ENCODE measurements at regions not wholly inside any gene's neighbourhood (a gene's known extent, or its start where the extent isn't known, plus 50 kb on each side); places are given as distances from the start of the nearest gene placed in this dataset.

- 23 to 24% methylated on average over 2 of the region's 2 CpGs for WGBS, 2 experiments (ENCODE audit: low coverage in 1 of 2, low lambda C conversion rate in 2 of 2, missing lambda C conversion rate in 2 of 2)
- no peak overlapping the region for H2AFZ ChIP-seq
- H3K27me3 ChIP-seq (replicated peaks; ENCODE audit: insufficient read depth), result no peaks in the 10 kb centered on the region
- H3K36me3 ChIP-seq (ENCODE audit: low read depth), result no peaks in the 10 kb centered on the region
- H3K4me2 ChIP-seq (ENCODE audit: unreplicated experiment), result no peak overlapping the region
- in situ Hi-C loops (cut with MboI), result no loop called here
- peak; percentile 4 for DNase-seq
- TF ChIP-seq EZH2 (IDR thresholded peaks at IDR 0.05; ENCODE audit: insufficient read depth, poor library complexity, severe bottlenecking) (no peak), EZH2phosphoT487 (IDR thresholded peaks at IDR 0.05; ENCODE audit: insufficient read depth, low read depth) (no peak)
- H3K27ac ChIP-seq, result no peak overlapping the region
- H4K20me1 ChIP-seq (ENCODE audit: insufficient read depth), result no peaks in the 10 kb centered on the region
- H3K9me2 ChIP-seq (ENCODE audit: insufficient read depth), result no peaks in the 10 kb centered on the region
- no peaks in the 10 kb centered on the region for H3K79me2 ChIP-seq (ENCODE audit: insufficient read depth)
- no peak overlapping the region for H3K4me3 ChIP-seq
- no peaks in the 10 kb centered on the region for H3F3A ChIP-seq (ENCODE audit: insufficient read depth)
- no peaks in the 10 kb centered on the region for H3K4me1 ChIP-seq (ENCODE audit: insufficient read depth)
- H3K9ac ChIP-seq, result no peak overlapping the region
- no peaks in the 10 kb centered on the region for H3K9me3 ChIP-seq (ENCODE audit: low read depth)
These were observed 504.0 kb upstream of the PTCHD4 start for GRCh38 chr6:48615041-48615440.

GRCh38 chr6:48614326-48614725, 503.3 kb upstream of the PTCHD4 start:
- Histone ChIP-seq H3K9ac (no peak overlapping the region), H3K27ac (no peak overlapping the region), H3K4me2 (ENCODE audit: unreplicated experiment) (no peak overlapping the region), H3K9me2 (ENCODE audit: insufficient read depth) (no peaks in the 10 kb centered on the region), H3K9me3 (ENCODE audit: low read depth) (no peaks in the 10 kb centered on the region), H3K79me2 (ENCODE audit: insufficient read depth) (no peaks in the 10 kb centered on the region), H3F3A (ENCODE audit: insufficient read depth) (no peaks in the 10 kb centered on the region), H3K4me3 (no peak overlapping the region), H2AFZ (no peak overlapping the region), H3K27me3 (replicated peaks; ENCODE audit: insufficient read depth) (no peaks in the 10 kb centered on the region), H3K4me1 (ENCODE audit: insufficient read depth) (no peaks in the 10 kb centered on the region), H3K36me3 (ENCODE audit: low read depth) (no peaks in the 10 kb centered on the region), H4K20me1 (ENCODE audit: insufficient read depth) (no peaks in the 10 kb centered on the region)
- TF ChIP-seq EZH2phosphoT487 (IDR thresholded peaks at IDR 0.05; ENCODE audit: insufficient read depth, low read depth) (no peak), EZH2 (IDR thresholded peaks at IDR 0.05; ENCODE audit: insufficient read depth, poor library complexity, severe bottlenecking) (no peak)
- in situ Hi-C loops (cut with MboI), result no loop called here
- WGBS, 2 experiments (ENCODE audit: low coverage in 1 of 2, low lambda C conversion rate in 2 of 2, missing lambda C conversion rate in 2 of 2), result 58 to 62% methylated on average over 5 of the region's 5 CpGs
- DNase-seq, result no peak

DNA sequence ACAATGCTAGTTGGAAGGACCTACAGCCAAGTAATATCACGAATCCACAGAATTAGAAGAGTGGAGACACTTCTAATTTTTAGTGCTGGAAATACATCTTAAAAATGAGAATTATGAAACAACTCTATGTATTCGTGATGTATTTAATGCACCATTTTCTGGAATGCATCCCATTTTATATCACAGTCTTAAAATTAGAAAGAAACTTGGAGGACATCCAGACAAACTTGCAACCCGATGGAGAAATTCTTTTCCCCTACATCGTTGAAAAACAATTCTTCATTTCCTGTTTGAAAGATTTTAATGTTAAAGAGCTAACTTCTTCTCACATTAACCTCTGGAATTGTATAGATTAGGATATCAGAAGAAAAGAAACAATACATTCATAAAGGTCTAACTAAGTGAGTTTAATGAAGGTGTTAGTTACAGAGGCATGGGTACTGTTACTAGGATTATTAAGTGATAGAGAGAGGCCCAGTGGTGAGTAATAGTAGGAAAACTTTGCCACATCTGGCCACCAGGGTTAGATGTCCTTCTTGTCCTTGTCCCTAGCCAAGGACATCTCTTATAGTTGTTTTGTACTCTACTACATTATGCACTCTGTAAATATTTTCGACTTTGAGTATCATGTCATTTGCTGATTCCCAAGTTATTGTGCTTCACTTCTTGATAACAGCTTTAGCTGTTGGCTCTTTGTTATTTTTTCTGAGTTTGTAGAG, 502.4 kb upstream of the PTCHD4 start:
- 5 to 9% methylated on average over 5 of the region's 5 CpGs for WGBS, 2 experiments (ENCODE audit: low coverage in 1 of 2, low lambda C conversion rate in 2 of 2, missing lambda C conversion rate in 2 of 2)
- in situ Hi-C loops (cut with MboI), result no loop called here
- TF ChIP-seq EZH2 (IDR thresholded peaks at IDR 0.05; ENCODE audit: insufficient read depth, poor library complexity, severe bottlenecking), result no peak
- Histone ChIP-seq H3K9ac (no peak overlapping the region), H3K4me2 (ENCODE audit: unreplicated experiment) (no peak overlapping the region), H3K27ac (no peak overlapping the region), H3F3A (ENCODE audit: insufficient read depth) (no peaks in the 10 kb centered on the region), H2AFZ (no peak overlapping the region), H3K9me3 (ENCODE audit: low read depth) (no peaks in the 10 kb centered on the region), H4K20me1 (ENCODE audit: insufficient read depth) (no peaks in the 10 kb centered on the region), H3K27me3 (replicated peaks; ENCODE audit: insufficient read depth) (no peaks in the 10 kb centered on the region), H3K4me1 (ENCODE audit: insufficient read depth) (no peaks in the 10 kb centered on the region), H3K79me2 (ENCODE audit: insufficient read depth) (no peaks in the 10 kb centered on the region), H3K36me3 (ENCODE audit: low read depth) (no peaks in the 10 kb centered on the region), H3K9me2 (ENCODE audit: insufficient read depth) (no peaks in the 10 kb centered on the region), H3K4me3 (no peak overlapping the region)
- no peak for DNase-seq

DNA sequence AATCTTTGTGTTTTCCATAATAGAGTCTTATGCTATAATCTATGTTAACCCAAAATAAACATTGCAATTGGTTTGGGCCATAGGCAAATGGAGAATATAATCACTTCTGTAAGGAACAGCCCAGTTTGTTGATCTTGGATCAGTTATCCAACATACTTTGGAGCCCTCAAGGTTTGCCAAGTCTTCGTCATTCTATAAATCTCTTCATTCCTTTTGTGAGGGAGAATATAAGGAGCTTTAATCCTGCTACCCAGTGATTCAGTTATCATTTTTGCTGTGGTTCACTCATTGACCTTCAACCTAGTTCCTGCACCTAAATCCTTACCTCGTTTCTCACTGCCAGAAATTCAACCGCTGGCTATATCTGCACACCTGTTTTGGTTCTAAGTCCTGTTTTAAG, 500.3 kb upstream of the PTCHD4 start:
- Histone ChIP-seq H3K36me3 (ENCODE audit: low read depth) (no peaks in the 10 kb centered on the region), H3K4me1 (ENCODE audit: insufficient read depth) (no peaks in the 10 kb centered on the region), H3K4me2 (ENCODE audit: unreplicated experiment) (no peak overlapping the region), H4K20me1 (ENCODE audit: insufficient read depth) (no peaks in the 10 kb centered on the region), H3K79me2 (ENCODE audit: insufficient read depth) (no peaks in the 10 kb centered on the region), H2AFZ (no peak overlapping the region), H3K9me2 (ENCODE audit: insufficient read depth) (no peaks in the 10 kb centered on the region), H3K27ac (no peak overlapping the region), H3K9me3 (ENCODE audit: low read depth) (no peaks in the 10 kb centered on the region), H3K9ac (no peak overlapping the region), H3K4me3 (no peak overlapping the region), H3K27me3 (replicated peaks; ENCODE audit: insufficient read depth) (no peaks in the 10 kb centered on the region), H3F3A (ENCODE audit: insufficient read depth) (no peaks in the 10 kb centered on the region)
- WGBS, 2 experiments (ENCODE audit: low coverage in 1 of 2, low lambda C conversion rate in 2 of 2, missing lambda C conversion rate in 2 of 2), result 27 to 28% methylated on average over 3 of the region's 3 CpGs
- in situ Hi-C loops (cut with MboI), result no loop called here
- no peak for DNase-seq
- TF ChIP-seq EZH2 (IDR thresholded peaks at IDR 0.05; ENCODE audit: insufficient read depth, poor library complexity, severe bottlenecking) (no peak), EZH2phosphoT487 (IDR thresholded peaks at IDR 0.05; ENCODE audit: insufficient read depth, low read depth) (no peak)

GRCh38 chr6:48610846-48611245, 499.8 kb upstream of the PTCHD4 start:
- Histone ChIP-seq H3F3A (ENCODE audit: insufficient read depth) (no peaks in the 10 kb centered on the region), H3K79me2 (ENCODE audit: insufficient read depth) (no peaks in the 10 kb centered on the region), H4K20me1 (ENCODE audit: insufficient read depth) (no peaks in the 10 kb centered on the region), H3K27me3 (replicated peaks; ENCODE audit: insufficient read depth) (no peaks in the 10 kb centered on the region), H3K36me3 (ENCODE audit: low read depth) (no peaks in the 10 kb centered on the region), H3K27ac (no peak overlapping the region), H3K4me1 (ENCODE audit: insufficient read depth) (no peaks in the 10 kb centered on the region), H3K9ac (no peak overlapping the region), H3K9me3 (ENCODE audit: low read depth) (no peaks in the 10 kb centered on the region), H3K4me2 (ENCODE audit: unreplicated experiment) (no peak overlapping the region), H2AFZ (no peak overlapping the region), H3K9me2 (ENCODE audit: insufficient read depth) (no peaks in the 10 kb centered on the region), H3K4me3 (no peak overlapping the region)
- TF ChIP-seq EZH2 (IDR thresholded peaks at IDR 0.05; ENCODE audit: insufficient read depth, poor library complexity, severe bottlenecking) (no peak), EZH2phosphoT487 (IDR thresholded peaks at IDR 0.05; ENCODE audit: insufficient read depth, low read depth) (no peak)
- in situ Hi-C loops (cut with MboI), result no loop called here
- WGBS, 2 experiments (ENCODE audit: low coverage in 1 of 2, low lambda C conversion rate in 2 of 2, missing lambda C conversion rate in 2 of 2), result 0 to 5% methylated on average over 1 of the region's 1 CpG
- DNase-seq, result peak; percentile 1

Measured in GM23248 (cell line).